ENCODE measurements at regions not wholly inside any gene's neighbourhood (a gene's known extent, or its start where the extent isn't known, plus 50 kb on each side); places are given as distances from the start of the nearest gene placed in this dataset.

DNA sequence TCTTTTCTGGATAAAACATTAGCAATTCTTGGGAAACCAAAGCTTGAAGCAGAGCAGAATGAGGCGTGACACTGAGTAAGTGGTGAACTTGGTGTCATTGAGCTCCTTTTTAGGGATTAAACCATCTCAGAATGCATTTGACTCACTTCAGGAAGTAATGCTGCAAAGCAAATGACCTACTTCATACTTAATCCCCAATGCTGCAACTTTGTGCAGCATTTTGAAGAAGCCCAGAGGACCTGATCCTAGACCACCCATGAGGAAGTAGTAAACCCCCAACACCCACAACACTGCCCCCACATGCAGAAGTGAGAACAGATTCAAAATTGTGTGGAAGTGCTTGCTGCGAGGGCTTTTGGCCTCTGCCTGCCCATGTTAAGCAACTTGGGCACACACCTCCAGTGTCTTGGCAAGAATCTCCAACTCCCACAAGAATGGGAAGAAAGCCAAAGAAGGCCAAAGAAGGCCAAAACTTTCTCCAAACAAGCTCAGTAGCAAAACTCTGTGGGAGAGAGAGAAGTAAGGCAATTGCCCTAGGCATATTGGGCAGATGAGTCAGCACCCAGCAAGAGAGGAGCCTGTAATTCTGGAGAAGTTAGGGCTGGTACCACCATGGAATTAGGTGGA lies 69.2 kb upstream of the ETV6 start:
- Histone ChIP-seq H3K27me3 (no peaks in the 10 kb centered on the region), H4K20me1 (no peaks in the 10 kb centered on the region), H3K9me3 (no peaks in the 10 kb centered on the region), H3K4me1 (peaks cover 12% of the 10 kb centered on the region; the same call in 1 of the 2 replicates), H3K9ac (no peak overlapping the region), H3K4me3 (no peak overlapping the region), H3K36me3 (no peaks in the 10 kb centered on the region), H3K27ac (no peak overlapping the region), H3K4me2 (no peak overlapping the region)
- TF ChIP-seq Cebpa-rat (IDR thresholded peaks at IDR 0.05), result no peak

DNA sequence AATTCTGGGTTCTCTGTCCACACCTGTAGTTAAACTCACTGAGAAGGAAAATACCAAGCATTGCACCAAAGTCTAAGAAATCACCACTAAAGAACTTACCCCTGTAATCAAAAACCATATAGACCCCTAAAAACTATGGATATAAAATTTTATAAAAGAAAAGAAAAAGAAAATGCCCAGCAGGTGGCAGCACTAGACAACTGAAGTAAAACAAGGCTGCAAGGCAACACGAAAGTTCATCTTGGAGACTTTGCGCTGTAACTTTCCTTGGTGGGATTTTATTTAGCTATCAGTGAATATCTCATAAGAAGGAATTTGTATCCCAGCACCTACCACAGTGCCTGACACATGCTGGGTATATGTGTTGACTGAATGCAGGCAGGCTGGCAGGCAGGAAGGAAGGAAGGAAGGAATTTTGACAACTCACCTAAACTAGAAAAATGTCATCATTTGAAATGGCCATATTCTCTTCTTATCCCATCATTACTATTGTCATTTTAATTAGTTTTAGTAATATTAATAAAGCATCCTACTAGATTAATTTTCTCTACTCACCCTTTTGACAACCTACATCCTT lies 68.2 kb upstream of the ETV6 start:
- no peak overlapping the region for H3K4me2 ChIP-seq

DNA sequence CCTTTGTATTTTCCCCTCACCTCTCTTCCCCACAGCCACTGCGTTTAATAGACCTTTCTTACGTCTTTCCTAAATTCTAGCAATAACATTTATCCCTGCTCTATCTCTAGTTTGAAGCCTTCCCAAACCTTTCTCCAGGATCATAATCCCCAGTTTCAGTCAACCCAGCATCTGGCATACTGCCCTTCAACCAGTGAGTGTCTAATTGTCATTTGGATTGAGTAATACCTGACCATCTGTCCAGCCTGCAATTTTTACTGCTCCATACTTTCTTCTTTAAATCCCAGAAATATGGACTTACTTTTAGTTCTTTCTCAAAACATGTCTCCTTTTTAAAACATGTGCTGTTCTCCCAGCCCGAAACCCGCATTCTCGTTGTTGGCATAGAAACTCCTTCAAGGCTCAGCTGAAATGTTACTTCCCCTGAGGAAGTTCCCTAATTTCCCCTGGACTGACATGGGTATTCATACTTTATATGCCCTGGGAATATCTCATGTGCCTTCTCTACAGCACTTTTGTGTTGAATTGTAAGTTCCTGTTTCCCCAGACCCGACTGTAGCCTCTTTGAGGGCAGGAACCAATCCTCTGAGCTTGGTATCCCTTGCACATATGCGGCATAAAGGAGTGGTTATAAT lies 65.1 kb upstream of the ETV6 start:
- Histone ChIP-seq H3K9me3 (no peaks in the 10 kb centered on the region), H3K9ac (no peak overlapping the region), H4K20me1 (no peaks in the 10 kb centered on the region), H3K4me2 (no peak overlapping the region), H3K4me1 (0 out of 2 replicates have a peak, but pooled peaks cover 4% of the 10 kb centered on the region), H3K4me3 (no peak overlapping the region), H3K27me3 (no peaks in the 10 kb centered on the region), H3K36me3 (no peaks in the 10 kb centered on the region), H3K27ac (no peak overlapping the region)
- no peak for TF ChIP-seq Cebpa-rat (IDR thresholded peaks at IDR 0.05)

More for the DNA sequence above, 68.2 kb upstream of the ETV6 start:
- no peak overlapping the region for H3K4me3 ChIP-seq
- H3K9me3 ChIP-seq, result no peaks in the 10 kb centered on the region
- no peak overlapping the region for H3K9ac ChIP-seq
- no peak for TF ChIP-seq Cebpa-rat (IDR thresholded peaks at IDR 0.05)
- no peak overlapping the region for H3K27ac ChIP-seq
- H3K36me3 ChIP-seq, result no peaks in the 10 kb centered on the region
- H3K4me1 ChIP-seq, result 0 out of 2 replicates have a peak, but pooled peaks cover 4% of the 10 kb centered on the region
- H4K20me1 ChIP-seq, result no peaks in the 10 kb centered on the region
- H3K27me3 ChIP-seq, result no peaks in the 10 kb centered on the region

DNA sequence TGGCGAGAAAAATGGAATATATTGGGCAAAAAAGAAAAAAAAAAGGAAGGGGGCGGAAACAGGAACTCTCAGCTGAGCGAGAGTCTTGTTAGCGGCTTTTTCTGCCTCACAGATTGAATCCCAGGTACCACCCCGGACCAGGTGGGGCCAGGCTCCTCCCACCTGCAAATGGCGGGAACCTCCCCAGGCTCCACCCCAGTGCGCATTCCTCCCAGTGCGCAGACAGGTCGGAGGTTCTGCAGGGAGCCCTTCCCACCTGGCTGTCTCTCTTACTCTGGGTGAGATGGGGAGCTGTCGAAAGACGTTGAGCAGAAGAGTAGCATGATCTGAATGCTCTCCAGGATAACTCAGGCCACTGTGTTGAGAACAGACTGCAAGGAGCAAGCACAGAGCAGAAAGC lies 57.0 kb upstream of the ETV6 start:
- H3K4me1 ChIP-seq, result no peaks in the 10 kb centered on the region
- no peak overlapping the region for H3K27ac ChIP-seq
- H3K9me3 ChIP-seq, result no peaks in the 10 kb centered on the region
- no peaks in the 10 kb centered on the region for H3K27me3 ChIP-seq
- H3K4me3 ChIP-seq, result no peak overlapping the region
- H3K4me2 ChIP-seq, result no peak overlapping the region
- no peak overlapping the region for H3K9ac ChIP-seq
- no peaks in the 10 kb centered on the region for H3K36me3 ChIP-seq
- no peak for TF ChIP-seq Cebpa-rat (IDR thresholded peaks at IDR 0.05)
- no peaks in the 10 kb centered on the region for H4K20me1 ChIP-seq

DNA sequence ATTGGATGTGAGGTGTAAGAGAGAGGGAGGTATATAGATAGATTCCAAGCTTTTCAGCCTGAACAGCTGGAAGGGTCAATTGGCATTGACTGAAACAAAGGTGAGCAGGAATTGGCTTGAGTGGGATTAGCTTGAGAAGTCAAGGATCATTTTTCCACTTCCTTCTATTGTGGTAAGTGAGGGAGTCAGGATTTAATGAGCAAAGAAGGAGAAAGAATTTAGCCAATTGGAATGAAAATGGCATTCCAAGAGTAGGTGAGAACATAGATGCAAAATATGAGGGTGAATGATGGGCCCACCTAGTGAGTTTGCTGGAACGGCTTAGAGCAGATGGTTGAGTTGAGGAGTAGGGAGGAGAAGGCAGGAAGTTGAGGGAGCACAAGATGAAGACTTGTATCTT lies 56.5 kb upstream of the ETV6 start:
- no peak for TF ChIP-seq Cebpa-rat (IDR thresholded peaks at IDR 0.05)
- H3K9me3 ChIP-seq, result no peaks in the 10 kb centered on the region
- no peak overlapping the region for H3K9ac ChIP-seq
- H3K27me3 ChIP-seq, result no peaks in the 10 kb centered on the region
- no peak overlapping the region for H3K4me2 ChIP-seq
- H3K36me3 ChIP-seq, result no peaks in the 10 kb centered on the region
- H3K4me1 ChIP-seq, result no peaks in the 10 kb centered on the region
- H3K4me3 ChIP-seq, result no peak overlapping the region
- H4K20me1 ChIP-seq, result no peaks in the 10 kb centered on the region
- H3K27ac ChIP-seq, result no peak overlapping the region

DNA sequence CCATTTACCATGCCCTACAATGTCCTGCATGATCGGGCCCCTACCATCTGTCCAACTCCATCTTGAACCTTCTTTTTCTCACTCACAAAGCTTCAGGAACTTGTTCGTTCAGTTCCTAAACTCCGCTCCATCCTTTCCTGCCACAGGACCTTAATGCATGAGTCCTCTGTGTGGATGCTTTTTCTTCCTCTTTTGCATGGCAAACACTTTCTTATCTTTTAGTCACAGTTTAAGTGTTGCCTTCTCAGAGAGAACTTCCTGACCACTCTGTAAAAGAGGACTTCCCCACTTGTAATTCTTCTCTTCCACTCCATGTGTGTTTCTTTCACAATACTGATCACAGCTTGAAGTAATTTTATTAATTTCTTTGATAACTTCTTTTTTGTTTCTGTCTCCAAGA lies 54.4 kb upstream of the ETV6 start:
- Histone ChIP-seq H3K9me3 (no peaks in the 10 kb centered on the region), H3K36me3 (no peaks in the 10 kb centered on the region), H3K4me2 (no peak overlapping the region), H3K27ac (no peak overlapping the region), H3K9ac (no peak overlapping the region), H3K4me3 (no peak overlapping the region), H3K27me3 (no peaks in the 10 kb centered on the region), H3K4me1 (no peaks in the 10 kb centered on the region), H4K20me1 (no peaks in the 10 kb centered on the region)
- no peak for TF ChIP-seq Cebpa-rat (IDR thresholded peaks at IDR 0.05)

DNA sequence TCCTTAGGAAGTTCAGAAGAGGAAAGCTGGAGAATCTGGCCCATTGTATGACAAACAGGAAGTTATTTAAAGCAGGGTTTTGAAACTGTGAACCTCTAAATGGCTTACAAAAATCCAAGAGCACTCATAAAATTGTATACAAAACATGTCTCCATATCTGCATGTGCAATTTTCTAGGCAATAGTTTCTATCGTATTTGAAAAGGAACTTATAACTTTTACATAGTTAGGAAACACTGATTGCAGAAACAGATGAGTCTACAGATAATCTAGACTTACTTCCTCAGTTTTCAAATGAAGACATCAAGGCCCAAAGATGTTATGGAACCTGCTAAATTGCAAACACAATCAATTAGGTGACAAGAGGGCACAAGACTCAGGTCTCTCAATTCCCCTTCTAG lies 53.3 kb upstream of the ETV6 start:
- no peak overlapping the region for H3K9ac ChIP-seq
- H3K4me1 ChIP-seq, result no peaks in the 10 kb centered on the region
- no peaks in the 10 kb centered on the region for H4K20me1 ChIP-seq
- no peak overlapping the region for H3K4me3 ChIP-seq
- no peak overlapping the region for H3K27ac ChIP-seq
- no peaks in the 10 kb centered on the region for H3K9me3 ChIP-seq
- no peak overlapping the region for H3K4me2 ChIP-seq
- no peak for TF ChIP-seq Cebpa-rat (IDR thresholded peaks at IDR 0.05)
- no peaks in the 10 kb centered on the region for H3K36me3 ChIP-seq
- H3K27me3 ChIP-seq, result no peaks in the 10 kb centered on the region

DNA sequence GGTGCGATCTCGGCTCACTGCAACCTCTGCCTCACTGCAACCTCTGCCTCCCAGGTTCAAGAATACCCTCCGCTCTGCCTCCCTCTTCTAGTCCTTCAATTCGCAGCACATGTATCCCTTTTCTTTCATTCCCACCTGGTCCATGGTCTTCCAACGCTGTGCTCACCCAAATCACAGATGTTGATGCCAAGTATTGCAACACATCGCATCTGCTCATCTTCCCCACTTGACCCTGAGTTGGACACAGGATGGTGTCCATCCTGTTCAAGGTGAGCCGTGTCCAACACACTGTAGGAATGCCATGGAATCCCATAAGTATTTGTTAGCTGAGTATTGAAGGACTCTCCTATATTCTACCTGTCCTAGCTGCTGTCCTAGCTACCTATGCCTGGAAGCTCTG lies 50.6 kb upstream of the ETV6 start:
- Histone ChIP-seq H3K4me2 (no peak overlapping the region), H3K27me3 (no peaks in the 10 kb centered on the region), H3K4me1 (no peaks in the 10 kb centered on the region), H3K9me3 (no peaks in the 10 kb centered on the region), H3K36me3 (no peaks in the 10 kb centered on the region), H4K20me1 (no peaks in the 10 kb centered on the region), H3K27ac (no peak overlapping the region), H3K4me3 (no peak overlapping the region), H3K9ac (no peak overlapping the region)
- no peak for TF ChIP-seq Cebpa-rat (IDR thresholded peaks at IDR 0.05)
